ENCODE measurements at regions not wholly inside any gene's neighbourhood (a gene's known extent, or its start where the extent isn't known, plus 50 kb on each side); places are given as distances from the start of the nearest gene placed in this dataset.

GRCh38 chr11:43545610-43546009 lies 134.9 kb upstream of the HSD17B12 start:
- Histone ChIP-seq H2AFZ (no peak overlapping the region), H3K36me3 (ENCODE audit: insufficient read depth) (no peaks in the 10 kb centered on the region), H3K9me2 (ENCODE audit: insufficient read depth) (peaks cover 8% of the 10 kb centered on the region; the same call in 1 of the 2 replicates), H3F3A (replicated peaks; ENCODE audit: low read depth) (no peaks in the 10 kb centered on the region; the same call in 1 of the 2 replicates), H4K20me1 (replicated peaks; ENCODE audit: insufficient read depth) (no peaks in the 10 kb centered on the region), H3K4me2 (no peak overlapping the region), H3K4me1 (ENCODE audit: insufficient read depth) (peaks cover 14% of the 10 kb centered on the region), H3K4me3 (no peak overlapping the region), H3K27ac (ENCODE audit: low read depth) (no peak overlapping the region), H3K27me3 (ENCODE audit: insufficient read depth) (peaks cover 58% of the 10 kb centered on the region), H3K79me2 (replicated peaks; ENCODE audit: insufficient read depth) (no peaks in the 10 kb centered on the region)
- DNase-seq (ENCODE audit: low spot score) (no peak), ATAC-seq (no peak)
- Mint-ChIP-seq H3K27me3 (ENCODE audit: insufficient read depth, low read depth, poor library complexity) (peaks cover 47% of the 10 kb centered on the region), H3K4me3 (no peak overlapping the region), H3K9me3 (peaks cover 2% of the 10 kb centered on the region; the same call in 1 of the 3 replicates), H3K4me1 (peaks cover 8% of the 10 kb centered on the region; the same call in 2 of the 3 replicates), H3K36me3 (ENCODE audit: low read depth) (peaks cover 2% of the 10 kb centered on the region; the same call in 2 of the 3 replicates), H3K27ac (no peak overlapping the region)
- TF ChIP-seq ZNF462 (CRISPR knock-in tag; IDR thresholded peaks at IDR 0.05), result no peak
- TF ChIP-seq STAT1 (IDR thresholded peaks at IDR 0.05; ENCODE audit: unreplicated experiment), result no peak
- no peak for TF ChIP-seq EZH2phosphoT487 (IDR thresholded peaks at IDR 0.05; ENCODE audit: unreplicated experiment)
- TF ChIP-seq NANOG (IDR thresholded peaks at IDR 0.05; ENCODE audit: borderline replicate concordance), result no peak
- TF ChIP-seq, protein P1, sequence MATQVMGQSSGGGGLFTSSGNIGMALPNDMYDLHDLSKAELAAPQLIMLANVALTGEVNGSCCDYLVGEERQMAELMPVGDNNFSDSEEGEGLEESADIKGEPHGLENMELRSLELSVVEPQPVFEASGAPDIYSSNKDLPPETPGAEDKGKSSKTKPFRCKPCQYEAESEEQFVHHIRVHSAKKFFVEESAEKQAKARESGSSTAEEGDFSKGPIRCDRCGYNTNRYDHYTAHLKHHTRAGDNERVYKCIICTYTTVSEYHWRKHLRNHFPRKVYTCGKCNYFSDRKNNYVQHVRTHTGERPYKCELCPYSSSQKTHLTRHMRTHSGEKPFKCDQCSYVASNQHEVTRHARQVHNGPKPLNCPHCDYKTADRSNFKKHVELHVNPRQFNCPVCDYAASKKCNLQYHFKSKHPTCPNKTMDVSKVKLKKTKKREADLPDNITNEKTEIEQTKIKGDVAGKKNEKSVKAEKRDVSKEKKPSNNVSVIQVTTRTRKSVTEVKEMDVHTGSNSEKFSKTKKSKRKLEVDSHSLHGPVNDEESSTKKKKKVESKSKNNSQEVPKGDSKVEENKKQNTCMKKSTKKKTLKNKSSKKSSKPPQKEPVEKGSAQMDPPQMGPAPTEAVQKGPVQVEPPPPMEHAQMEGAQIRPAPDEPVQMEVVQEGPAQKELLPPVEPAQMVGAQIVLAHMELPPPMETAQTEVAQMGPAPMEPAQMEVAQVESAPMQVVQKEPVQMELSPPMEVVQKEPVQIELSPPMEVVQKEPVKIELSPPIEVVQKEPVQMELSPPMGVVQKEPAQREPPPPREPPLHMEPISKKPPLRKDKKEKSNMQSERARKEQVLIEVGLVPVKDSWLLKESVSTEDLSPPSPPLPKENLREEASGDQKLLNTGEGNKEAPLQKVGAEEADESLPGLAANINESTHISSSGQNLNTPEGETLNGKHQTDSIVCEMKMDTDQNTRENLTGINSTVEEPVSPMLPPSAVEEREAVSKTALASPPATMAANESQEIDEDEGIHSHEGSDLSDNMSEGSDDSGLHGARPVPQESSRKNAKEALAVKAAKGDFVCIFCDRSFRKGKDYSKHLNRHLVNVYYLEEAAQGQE (IDR thresholded peaks at IDR 0.05; ENCODE audit: unreplicated experiment), result no peak
- TF ChIP-seq ZNF114 (CRISPR knock-in tag; IDR thresholded peaks at IDR 0.05), result no peak
- no peak for TF ChIP-seq ETS1 (IDR thresholded peaks at IDR 0.05)
- no peak for TF ChIP-seq CTCF (conservative IDR thresholded peaks at IDR 0.05; ENCODE audit: low read depth in 2 of 2)
- TF ChIP-seq POLR2AphosphoS5 (IDR thresholded peaks at IDR 0.05; ENCODE audit: low read depth), result no peak
- no peak for TF ChIP-seq ZNF331 (CRISPR knock-in tag; IDR thresholded peaks at IDR 0.05; ENCODE audit: low read depth)
- TF ChIP-seq CREB1 (CRISPR knock-in tag; IDR thresholded peaks at IDR 0.05; ENCODE audit: low read depth), result no peak

Data from GM23338 (cell line).